ENCODE measurements at regions not wholly inside any gene's neighbourhood (a gene's known extent, or its start where the extent isn't known, plus 50 kb on each side); places are given as distances from the start of the nearest gene placed in this dataset.
A peak's percentile ranks its signal among the peaks of the same experiment; 100 is the strongest.
"Not testable (repeated sequence)": the region's sequence is repeated elsewhere in the genome, so short reads cannot be mapped to it uniquely, and the experiment has no call there.

DNA sequence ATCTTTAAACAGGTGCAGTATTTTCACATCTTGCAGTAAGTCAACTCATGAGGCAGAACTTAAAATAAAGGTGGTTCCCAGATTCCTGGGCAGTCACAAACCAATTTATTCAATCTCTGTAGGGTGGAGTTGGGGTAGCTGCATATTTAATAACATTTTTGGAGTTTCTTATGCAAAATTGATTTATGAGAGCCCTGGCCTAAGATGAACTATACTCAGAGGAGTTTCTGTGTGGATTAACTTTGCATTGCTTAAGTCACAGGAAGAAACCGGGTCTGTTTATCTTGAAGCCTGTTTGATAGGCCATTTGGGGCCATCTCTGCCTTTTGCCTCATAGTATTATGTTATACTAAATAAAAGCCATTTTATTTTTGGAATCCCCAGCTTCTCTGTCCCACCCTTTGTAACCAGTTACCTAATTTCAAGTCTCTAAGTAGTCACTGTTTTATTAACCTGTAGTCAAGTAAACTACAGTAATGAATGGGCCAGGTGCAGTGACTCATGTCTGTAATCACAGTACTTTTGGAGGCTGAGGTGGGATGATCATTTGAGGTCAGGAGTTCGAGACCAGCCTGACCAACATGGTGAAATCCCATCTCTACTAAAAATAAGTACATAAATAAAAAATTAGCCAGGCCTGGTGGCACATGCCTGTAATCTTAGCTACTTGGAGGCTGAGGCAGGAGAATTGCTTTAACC lies 104.4 kb upstream of the FAM3C start:
- DNase-seq (ENCODE audit: low read depth in 2 of 3, low spot score in 2 of 3): no peak

DNA sequence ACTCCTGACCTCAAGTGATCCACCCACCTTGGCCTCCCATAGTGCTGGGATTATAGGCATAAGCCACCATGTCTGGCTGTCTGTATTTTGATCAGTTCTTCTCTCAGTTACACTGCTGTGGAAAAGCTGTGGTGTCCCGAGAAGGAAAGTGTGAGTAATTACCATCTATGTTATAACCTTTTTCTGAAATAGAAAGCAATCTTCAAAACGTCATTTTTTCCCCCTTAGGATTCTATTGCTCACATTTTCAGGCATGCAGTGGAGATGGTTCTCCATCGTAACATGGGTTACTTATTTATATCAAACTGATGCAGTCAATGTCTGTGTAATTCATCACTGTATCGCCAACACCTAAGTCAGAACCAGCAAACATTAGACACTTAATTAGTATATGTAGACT lies 103.5 kb upstream of the FAM3C start:
- peak in 1 of 3 experiments; percentile 4 for DNase-seq (ENCODE audit: low read depth in 2 of 3, low spot score in 2 of 3)

DNA sequence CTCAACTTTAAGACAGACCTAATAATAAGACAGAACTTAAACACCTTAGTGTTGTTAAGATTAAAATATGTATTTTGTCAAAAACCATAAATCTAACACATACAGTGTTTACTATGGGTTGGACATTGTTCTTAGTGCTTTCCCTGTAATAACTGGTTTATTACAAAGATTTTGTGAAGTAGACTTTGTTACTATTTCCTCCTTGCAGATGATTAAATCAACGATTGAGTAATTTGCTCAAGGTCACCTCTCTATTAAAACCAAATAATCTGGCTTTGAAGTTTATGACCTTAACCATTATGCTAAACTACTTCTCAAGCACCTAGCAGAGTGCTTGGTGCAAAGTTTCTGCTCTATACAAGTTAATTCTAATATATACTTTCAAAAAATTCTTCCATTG lies 102.7 kb upstream of the FAM3C start:
- no peak for DNase-seq (ENCODE audit: low read depth in 2 of 3, low spot score in 2 of 3)

DNA sequence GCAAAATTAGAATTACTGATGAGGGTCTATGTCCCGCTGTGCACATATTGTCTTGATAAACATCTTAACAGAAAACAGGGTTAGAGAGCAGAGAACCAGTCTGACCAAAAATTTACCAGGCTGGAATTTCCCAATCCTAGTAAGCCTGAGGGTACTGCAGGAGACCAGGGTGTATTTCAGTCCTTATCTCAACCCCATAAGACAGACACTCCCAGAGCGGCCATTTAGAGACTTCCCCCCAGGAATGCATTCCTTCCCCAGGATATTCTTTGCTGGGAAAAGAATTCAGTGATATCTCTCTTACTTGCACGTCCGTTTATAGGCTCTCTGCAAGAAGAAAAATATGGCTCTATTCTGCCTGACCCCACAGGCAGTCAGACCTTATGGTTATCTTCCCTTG lies 101.4 kb upstream of the FAM3C start:
- DNase-seq (ENCODE audit: low read depth in 2 of 3, low spot score in 2 of 3): not testable (repeated sequence)

DNA sequence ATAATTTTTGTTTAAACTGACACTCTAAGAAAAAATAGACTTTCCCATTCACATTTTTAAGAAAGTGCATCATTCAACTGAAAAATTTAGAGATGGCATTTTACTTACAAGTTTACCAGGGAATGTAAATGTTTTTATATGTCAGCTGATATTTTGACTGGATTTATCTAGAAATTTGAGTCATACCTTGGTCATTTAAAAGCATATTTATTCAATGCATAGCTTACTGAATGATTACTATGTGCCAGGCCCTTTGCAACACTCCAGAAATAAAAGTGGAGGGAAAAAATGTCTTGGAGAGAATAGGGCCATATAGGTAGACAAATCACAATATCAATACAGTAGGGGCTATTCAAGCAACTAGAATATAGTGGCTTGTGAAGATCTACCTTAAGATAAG lies 98.4 kb upstream of the FAM3C start:
- no peak for DNase-seq (ENCODE audit: low read depth in 2 of 3, low spot score in 2 of 3)

DNA sequence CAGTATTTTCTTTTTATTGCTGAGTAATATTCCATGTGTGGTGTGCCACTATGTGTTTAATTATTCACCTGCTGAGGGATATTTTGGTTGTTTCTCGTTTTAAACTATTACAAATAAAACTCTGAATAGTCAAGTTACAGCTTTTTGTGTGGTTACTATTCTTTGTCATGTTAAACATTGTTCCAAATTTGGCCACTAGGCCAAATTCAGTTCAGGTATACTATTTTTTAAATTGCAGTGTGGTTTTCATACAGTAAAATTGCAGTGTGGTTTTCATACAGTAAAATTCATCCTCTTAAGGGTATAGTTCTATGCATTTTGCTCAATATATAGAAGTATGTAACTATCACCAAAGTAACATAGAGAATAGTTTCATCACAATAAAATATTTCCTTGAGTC lies 97.4 kb upstream of the FAM3C start:
- DNase-seq (ENCODE audit: low read depth in 2 of 3, low spot score in 2 of 3): no peak

DNA sequence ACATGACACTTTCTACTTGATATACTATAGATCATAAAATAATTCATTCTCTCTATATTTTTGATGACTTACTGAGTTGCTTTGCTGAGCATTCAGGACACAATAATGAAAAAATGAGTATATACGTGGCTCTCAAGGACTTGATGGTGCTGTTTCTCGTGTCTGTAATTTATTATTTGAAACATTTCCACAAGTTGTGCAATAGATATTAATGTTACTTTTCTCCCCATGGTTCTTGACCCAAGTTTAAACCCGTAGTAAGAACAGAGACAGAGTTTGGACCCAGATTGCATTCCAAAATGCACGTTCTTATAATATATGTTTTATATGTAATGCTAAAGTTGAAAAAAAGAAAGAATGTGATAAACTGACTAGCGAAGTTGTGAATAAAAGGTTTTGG lies 94.2 kb upstream of the FAM3C start:
- no peak for DNase-seq (ENCODE audit: low read depth in 2 of 3, low spot score in 2 of 3)

DNA sequence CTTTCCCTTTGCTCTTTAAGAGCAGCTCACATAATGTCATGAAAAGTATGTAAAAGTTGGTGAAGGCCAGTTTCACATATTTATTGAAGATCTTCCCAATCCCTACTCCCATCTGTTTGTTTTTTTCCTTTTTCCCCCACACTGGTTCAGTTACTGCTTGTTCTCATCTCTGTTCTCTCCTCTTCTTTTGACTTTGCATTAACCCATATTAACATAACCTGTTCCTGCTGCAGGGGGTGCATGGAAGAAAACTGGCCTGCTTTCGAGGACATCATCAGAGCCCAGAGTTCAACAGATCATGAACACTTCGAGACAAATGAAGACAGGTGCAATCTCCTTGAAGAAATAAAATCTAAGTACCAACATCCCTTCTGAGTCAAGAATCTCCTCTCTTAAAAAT lies 93.3 kb upstream of the FAM3C start:
- no peak for DNase-seq (ENCODE audit: low read depth in 2 of 3, low spot score in 2 of 3)

DNA sequence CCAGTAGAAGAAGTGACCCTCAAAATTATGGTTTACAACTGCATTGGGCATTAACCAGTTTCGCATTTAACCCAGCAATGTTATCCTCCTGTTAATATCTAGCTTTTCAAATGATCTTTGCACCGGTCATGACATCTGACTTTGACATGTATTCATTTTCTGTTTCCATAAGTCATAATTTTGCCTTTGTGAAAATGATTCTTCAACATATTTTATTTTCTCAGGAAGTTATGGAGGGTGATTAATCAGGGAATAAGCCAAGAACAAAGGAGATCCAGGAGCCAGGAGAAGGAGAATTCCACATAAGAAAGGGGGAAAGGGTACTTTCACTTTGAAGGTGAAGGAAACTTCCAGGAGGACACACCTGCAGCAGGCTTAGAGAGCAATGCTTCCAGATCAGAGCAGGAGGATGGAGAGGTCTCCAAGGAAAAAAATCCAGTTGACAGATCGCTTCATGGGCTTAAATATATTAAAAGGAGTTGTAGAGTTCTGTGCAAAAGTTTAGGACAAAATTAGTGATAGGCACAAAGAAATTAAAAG lies 92.1 kb upstream of the FAM3C start:
- no peak for DNase-seq (ENCODE audit: low read depth in 2 of 3, low spot score in 2 of 3)

DNA sequence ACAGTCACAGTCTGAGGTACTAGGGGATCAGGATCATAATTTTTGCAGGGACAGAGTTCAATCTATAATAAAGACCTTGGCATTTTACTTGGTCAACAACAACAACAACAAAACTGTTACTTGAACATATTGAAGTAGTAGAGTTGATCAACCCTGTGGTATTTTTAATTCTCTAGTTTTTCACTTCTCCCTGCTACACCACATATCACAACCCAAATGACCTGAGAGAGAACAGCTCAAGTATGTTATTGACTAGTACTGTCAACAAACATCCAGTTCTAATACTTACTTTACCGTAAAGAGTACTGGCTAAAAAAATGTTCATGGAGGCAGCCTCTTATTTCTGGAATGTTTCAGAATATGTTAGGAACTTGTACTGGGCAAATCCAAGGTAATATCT lies 90.5 kb upstream of the FAM3C start:
- no peak for DNase-seq (ENCODE audit: low read depth in 2 of 3, low spot score in 2 of 3)

DNA sequence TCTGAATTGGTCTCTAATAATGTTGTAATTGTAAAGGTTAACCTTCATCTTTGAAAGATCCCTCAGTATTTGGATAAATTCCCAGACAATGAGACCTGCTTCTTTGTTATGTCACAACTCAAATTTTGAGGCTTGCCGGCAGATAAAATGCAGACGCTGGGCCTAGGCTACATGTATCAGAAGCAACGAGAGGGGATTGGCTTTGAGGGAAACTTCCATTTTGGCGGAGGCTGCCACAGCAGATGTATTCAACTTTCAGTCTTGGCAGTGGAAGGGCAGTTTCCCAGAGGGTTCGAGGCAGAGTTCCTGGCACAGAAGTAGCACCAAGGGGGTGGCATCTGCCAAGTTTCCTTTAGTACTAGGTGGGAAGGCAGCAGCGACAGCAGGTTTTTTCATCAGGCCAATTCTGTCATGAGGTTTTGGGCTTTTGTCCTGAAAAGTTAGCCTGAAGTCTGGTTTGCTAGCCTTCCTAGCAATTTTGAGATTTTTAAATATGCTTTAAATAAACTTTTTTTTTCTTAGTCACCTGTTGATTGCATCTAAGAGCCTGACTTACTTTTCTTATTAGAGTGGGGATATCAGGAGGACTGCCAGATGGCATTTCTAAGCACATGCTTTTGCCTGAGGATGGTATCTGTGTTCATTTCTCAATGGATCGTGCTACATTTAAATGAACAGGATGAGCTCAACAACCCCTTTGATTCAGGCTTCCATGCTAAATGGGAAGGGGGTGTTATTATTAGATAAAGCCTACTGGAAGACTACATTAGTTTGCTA lies 89.5 kb upstream of the FAM3C start:
- no peak for DNase-seq (ENCODE audit: low read depth in 2 of 3, low spot score in 2 of 3)

DNA sequence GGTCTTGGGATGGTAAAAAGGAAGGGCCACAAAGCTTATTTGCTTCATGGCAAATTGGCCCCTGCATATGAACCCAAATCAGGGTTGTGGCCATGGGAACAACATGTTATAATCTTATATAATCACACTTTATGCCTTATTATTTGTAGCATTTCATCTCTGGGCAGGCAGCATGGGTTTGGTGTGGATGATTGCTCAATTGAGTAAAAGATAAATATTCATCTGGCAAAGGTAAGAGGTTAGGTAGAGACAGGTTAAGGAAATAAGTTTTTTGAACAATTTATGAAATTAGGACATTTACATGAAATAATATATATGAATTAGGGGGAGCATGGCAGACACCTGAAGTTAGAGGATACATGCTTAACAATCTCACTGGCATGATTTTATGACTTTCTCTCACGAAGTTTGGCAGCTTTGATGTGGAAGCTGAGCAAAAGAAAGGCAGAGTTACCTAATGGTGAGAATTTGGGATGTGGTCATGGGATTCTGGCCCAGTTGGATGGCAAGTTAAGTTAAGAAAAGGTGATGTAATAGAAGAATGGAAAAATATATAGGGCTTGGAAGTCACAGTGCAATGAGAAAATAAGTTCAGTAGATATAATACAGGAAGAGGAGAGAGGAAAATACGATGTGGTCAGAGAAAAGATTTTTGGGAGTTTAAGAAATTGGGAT lies 88.1 kb upstream of the FAM3C start:
- DNase-seq (ENCODE audit: low read depth in 2 of 3, low spot score in 2 of 3): no peak

DNA sequence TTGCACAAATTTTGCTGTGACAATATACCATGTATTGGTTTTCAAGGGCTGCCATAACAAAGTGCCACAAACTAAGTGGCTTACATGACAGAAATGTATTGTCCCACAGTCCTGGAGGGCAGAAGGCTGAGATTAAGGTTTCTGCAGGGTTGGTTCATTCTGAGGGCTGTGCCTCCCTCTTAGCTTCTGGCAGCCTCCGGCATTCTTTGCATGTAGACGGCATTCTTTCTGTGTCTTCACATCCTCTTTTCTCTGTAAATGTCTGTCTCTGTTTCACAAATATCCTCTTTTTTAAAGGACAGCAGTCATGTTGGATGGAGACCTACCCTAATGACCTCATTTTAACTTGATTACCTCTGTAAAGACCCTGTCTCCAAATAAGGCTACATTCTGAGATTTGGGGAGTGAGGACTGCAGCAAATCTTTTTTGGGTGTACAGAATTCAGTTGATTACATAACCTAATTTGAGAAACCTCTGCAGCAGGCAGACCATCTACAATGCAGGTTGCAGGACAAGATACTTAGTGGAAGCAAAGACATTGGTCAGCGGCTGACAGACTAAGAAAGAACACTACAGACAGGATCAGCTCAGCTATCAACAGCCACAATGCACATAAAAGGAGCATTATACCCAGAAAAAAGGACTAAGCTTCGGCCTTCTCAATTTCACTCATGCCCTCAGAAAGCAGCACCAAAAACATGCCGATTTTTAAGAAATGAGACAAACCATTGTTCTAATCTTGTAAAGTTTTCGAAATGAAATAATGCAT lies 84.6 kb upstream of the FAM3C start:
- DNase-seq (ENCODE audit: low read depth in 2 of 3, low spot score in 2 of 3): no peak

DNA sequence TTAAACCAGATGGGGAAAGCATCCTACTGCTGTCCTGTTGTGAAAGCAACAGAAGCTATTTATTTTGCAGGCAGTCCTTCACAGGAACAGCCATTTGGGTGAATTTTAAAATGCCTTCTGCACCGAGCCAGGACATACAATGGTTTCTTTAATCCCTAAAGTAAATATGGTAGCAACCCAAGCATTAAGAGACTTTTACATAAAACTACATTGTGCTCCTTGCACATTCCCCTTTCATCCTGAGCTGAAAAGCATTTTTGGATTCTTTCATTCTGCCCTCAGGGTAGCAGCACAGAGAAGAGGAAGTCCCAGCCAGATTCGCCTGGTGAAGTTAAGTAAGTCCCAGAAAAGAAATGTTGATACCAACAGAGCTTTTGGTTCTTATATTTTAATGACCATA lies 84.0 kb upstream of the FAM3C start:
- no peak for DNase-seq (ENCODE audit: low read depth in 2 of 3, low spot score in 2 of 3)

DNA sequence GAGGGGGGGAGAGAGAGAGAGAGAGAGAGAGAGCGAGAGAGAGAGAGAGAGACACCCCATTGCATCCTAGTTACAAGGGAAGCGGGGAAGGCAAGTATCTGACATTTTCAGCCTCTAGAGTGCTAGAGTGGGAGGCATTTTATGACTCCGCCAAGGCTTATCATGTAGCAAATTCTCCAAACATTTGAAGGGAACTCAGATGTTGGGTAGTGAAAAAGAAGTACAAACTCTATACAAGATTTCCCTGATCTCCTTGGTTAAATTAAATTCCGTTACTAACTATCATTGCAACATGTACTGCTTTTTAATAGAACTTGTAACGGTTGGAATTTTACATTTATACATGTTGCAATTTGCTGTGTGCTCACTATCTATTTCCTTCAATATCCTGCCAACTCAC lies 83.4 kb upstream of the FAM3C start:
- DNase-seq (ENCODE audit: low read depth in 2 of 3, low spot score in 2 of 3): no peak

DNA sequence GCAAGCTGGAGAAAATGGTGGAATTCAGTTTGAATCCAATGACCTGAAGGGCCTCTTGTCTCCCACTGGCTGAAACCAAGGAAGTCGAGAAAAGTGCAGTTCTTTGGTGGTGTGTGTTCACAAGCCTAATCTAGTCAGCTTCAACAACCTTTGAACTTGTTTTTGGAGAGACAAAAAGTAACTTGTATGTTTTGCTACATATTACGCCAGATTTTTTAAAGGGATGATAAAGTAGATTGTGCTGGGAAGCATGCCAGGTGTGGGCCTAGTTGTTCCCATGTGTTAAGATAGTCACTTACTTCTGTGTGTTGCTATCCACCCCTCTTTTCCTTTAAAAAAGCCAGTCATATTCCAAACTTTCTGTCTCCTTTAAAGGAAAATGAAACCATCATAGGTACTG lies 79.7 kb upstream of the FAM3C start:
- no peak for DNase-seq (ENCODE audit: low read depth in 2 of 3, low spot score in 2 of 3)

DNA sequence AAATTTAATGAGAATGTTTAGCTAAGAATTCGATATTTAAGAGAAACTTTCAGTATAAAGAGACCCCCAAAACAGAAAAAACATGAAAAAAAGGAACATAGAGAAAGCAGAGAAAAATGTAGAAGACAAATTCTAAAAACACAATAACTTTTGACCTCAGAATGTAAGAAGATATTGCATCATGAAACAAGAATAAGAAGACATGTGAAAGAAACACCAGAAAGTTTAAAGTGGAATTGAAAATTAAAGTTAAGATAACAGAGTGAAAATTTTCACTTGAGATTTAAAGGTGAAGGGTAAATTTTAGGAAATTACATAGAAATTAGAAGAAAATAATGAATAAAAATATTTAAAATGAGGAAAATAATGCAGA lies 78.2 kb upstream of the FAM3C start:
- no peak for DNase-seq (ENCODE audit: low read depth in 2 of 3, low spot score in 2 of 3)

DNA sequence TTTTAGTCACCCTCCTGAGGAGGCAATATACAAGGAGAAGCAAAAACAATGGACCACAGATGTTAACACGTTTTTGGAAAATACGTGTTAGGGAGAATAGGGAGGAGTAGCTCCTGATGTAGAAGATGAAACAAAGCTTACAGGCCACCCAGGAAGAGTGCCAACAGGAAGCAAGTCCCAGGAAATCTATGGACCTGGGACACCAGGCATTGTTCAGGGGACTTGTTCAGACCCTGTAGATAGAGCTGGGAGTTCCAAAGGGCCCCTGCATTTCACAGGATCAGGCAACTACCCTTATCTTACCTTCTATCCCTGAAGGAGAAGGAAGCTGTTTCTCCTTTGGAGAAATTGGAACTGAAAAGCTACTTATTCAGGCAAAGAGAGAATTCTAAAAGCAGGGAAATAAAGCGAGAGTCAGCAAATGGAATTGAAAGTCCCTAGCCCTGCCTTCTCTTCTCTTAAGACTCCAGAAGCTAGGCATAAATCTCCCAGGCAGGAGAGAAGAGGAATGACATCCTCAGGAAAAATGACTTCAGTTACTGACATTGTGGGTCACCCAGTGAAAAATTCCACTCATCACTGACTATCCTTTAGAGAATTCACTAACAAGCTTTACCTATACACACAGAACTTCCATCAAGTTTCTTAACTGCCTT lies 77.7 kb upstream of the FAM3C start:
- DNase-seq (ENCODE audit: low read depth in 2 of 3, low spot score in 2 of 3): no peak

DNA sequence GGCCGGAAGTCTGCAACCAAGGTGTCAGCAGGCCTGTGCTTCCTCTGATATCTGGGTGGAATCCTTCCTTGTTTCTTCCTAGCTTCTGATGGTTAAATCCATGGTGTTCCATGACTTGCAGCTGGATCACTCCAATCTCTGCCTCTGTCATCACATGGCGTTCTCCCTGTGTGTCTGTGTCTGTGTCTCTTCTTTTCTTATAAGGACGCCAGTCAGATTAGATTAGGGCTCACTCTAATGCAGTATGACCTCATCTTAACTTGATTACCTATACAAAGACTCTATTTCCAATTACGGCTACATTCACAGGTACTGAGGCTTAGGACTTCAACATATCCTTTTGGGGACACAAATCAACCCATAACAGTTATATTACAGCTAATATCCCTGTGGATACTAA lies 70.3 kb upstream of the FAM3C start:
- no peak for DNase-seq (ENCODE audit: low read depth in 2 of 3, low spot score in 2 of 3)

DNA sequence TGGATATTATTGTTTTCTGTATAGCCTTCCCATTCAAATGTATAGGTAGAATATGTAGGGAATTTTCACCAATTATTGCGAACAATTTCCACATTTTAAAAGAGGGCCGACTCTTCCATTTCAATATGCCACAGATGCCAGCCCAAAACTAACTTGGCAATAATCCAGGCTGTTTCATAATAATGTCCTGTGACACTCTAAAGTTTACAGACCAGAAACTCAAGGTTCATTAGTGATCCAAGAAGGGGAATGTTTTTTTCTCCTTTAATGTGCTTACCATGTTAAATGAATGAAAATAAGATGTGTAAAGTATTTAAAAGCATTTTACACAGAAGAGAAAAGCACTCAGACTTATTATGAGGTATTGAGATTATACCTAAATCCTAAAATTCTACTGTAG lies 63.0 kb upstream of the FAM3C start:
- no peak for DNase-seq (ENCODE audit: low read depth in 2 of 3, low spot score in 2 of 3)

DNA sequence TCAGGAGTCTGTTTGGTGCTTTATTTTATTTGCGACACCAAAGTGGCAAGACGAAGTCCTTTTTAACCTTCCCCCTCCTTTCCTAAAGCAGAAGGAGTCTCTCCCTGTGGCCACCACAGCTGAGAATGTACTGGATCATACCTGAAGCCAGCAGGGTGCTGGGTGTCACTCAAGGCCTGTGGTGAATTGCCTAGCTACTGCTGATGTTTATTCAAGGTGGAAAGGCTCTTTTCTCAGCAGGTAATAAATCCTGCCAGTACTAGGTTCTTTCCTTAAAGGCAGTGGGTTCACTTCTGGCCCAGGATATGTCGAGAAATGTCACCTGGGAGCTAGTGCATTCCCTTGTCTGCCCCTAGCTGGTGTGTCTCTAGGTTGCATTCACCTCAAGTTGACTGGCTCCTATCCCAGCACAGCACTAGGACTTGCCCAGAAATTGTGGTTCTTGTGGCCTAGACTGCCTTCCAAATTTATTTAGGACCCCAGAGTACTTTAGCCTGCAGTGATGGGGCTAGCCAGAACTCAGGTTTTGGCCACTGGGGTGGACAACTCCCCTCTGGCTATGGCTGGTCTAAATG lies 60.8 kb upstream of the FAM3C start:
- no peak for DNase-seq (ENCODE audit: low read depth in 2 of 3, low spot score in 2 of 3)

All from activated CD8-positive, alpha-beta memory T cell treated with anti-CD3 and anti-CD28 coated beads for 48 hours (primary cell).